WTC11 (cell line): ENCODE measurements at regions not wholly inside any gene's neighbourhood (a gene's known extent, or its start where the extent isn't known, plus 50 kb on each side); places are given as distances from the start of the nearest gene placed in this dataset.

Source experiments
- ATAC-seq: fragments of 200-7000 bp; cut with Tn5 transposase; 2 replicates; pipeline ENCODE4 v1.10.0; 2021; ENCODE audit warnings: mild to moderate bottlenecking, moderate library complexity
- CTCF ChIA-PET: fragments of 300-600 bp; sonication (Branson Sonifier 250); formaldehyde crosslinking; loops from one replicate; lab custom pipeline; 2021; ENCODE audit warnings: antibody characterized with exemption; lab: Charles Lee
- POLR2A ChIA-PET: fragments of 350-600 bp; sonication (Branson Sonifier 250); formaldehyde crosslinking; loops from one replicate; lab custom pipeline; 2021; ENCODE audit warnings: antibody characterized with exemption; lab: Charles Lee
- DNase-seq: peaks from one replicate; pipeline ENCODE4 v3.0.0; 2021; ENCODE audit warnings: low spot score
- H3K27ac Mint-ChIP-seq: 2 replicates; pipeline ENCODE4 v1.8.0; 2021; ENCODE audit warnings: mixed read lengths
- H3K27me3 Mint-ChIP-seq: 2 replicates; pipeline ENCODE4 v1.8.0; 2021; ENCODE audit warnings: low read depth, mild to moderate bottlenecking, moderate library complexity, mixed read lengths
- H3K36me3 Mint-ChIP-seq: 2 replicates; pipeline ENCODE4 v1.8.0; 2021; ENCODE audit warnings: mixed read lengths
- H3K4me1 Mint-ChIP-seq: 2 replicates; pipeline ENCODE4 v1.8.0; 2022; ENCODE audit warnings: mixed read lengths
- H3K4me3 Mint-ChIP-seq: 2 replicates; pipeline ENCODE4 v1.8.0; 2021; ENCODE audit warnings: mild to moderate bottlenecking, moderate library complexity, mixed read lengths
- H3K9me3 Mint-ChIP-seq: 2 replicates; pipeline ENCODE4 v1.8.0; 2021; ENCODE audit warnings: mixed read lengths
- CBFB ChIP-seq: sonication (generic); formaldehyde crosslinking; IDR thresholded peaks from 2 replicates; pipeline ENCODE4 v1.8.1; 2022; ENCODE audit warnings: mild to moderate bottlenecking, low read depth, missing genetic modification reagents
- CREB1 ChIP-seq: sonication (generic); formaldehyde crosslinking; IDR thresholded peaks from 2 replicates; pipeline ENCODE4 v1.8.0; 2023; ENCODE audit warnings: mild to moderate bottlenecking, missing genetic modification reagents
- FOXJ3 ChIP-seq: sonication (generic); formaldehyde crosslinking; IDR thresholded peaks from 2 replicates; pipeline ENCODE4 v1.9.0; 2021; ENCODE audit warnings: missing genetic modification reagents, mild to moderate bottlenecking, borderline replicate concordance
- IRF2 ChIP-seq: sonication (generic); formaldehyde crosslinking; IDR thresholded peaks from 2 replicates; pipeline ENCODE4 v1.8.0; 2022; ENCODE audit warnings: low read depth, missing genetic modification reagents, borderline replicate concordance
- NR1H2 ChIP-seq: sonication (generic); formaldehyde crosslinking; IDR thresholded peaks from 2 replicates; pipeline ENCODE4 v1.9.0; 2021; ENCODE audit warnings: mild to moderate bottlenecking, moderate library complexity, missing genetic modification reagents
- NR2C2 ChIP-seq: sonication (generic); formaldehyde crosslinking; IDR thresholded peaks from 2 replicates; pipeline ENCODE4 v1.8.0; 2022; ENCODE audit warnings: mild to moderate bottlenecking, missing genetic modification reagents
- SMAD4 ChIP-seq: sonication (generic); formaldehyde crosslinking; IDR thresholded peaks from 2 replicates; pipeline ENCODE4 v1.8.0; 2022; ENCODE audit warnings: mild to moderate bottlenecking, missing genetic modification reagents
- TEAD4 ChIP-seq: sonication (generic); formaldehyde crosslinking; IDR thresholded peaks from 2 replicates; pipeline ENCODE4 v1.8.0; 2022; ENCODE audit warnings: mild to moderate bottlenecking, missing genetic modification reagents
- TP53 ChIP-seq: sonication (generic); formaldehyde crosslinking; IDR thresholded peaks from 2 replicates; pipeline ENCODE4 v1.8.1; 2023; ENCODE audit warnings: mild to moderate bottlenecking, missing genetic modification reagents
- ZNF121 ChIP-seq: sonication (generic); formaldehyde crosslinking; IDR thresholded peaks from 2 replicates; pipeline ENCODE4 v1.8.0; 2023; ENCODE audit warnings: missing genetic modification reagents
- TF ChIP-seq, protein P1 (sequence below): sonication (generic); formaldehyde crosslinking; IDR thresholded peaks from 2 replicates; pipeline ENCODE4 v1.8.1; 2023; ENCODE audit warnings: mild to moderate bottlenecking, missing genetic modification reagents
- TF ChIP-seq, protein P2 (sequence below): sonication (generic); formaldehyde crosslinking; IDR thresholded peaks from 2 replicates; pipeline ENCODE4 v1.8.0; 2023; ENCODE audit warnings: missing genetic modification reagents, mild to moderate bottlenecking, borderline replicate concordance
- TF ChIP-seq, protein P3 (sequence below): sonication (generic); formaldehyde crosslinking; IDR thresholded peaks from 2 replicates; pipeline ENCODE4 v1.8.1; 2023; ENCODE audit warnings: mild to moderate bottlenecking, moderate library complexity, missing genetic modification reagents

DNA sequence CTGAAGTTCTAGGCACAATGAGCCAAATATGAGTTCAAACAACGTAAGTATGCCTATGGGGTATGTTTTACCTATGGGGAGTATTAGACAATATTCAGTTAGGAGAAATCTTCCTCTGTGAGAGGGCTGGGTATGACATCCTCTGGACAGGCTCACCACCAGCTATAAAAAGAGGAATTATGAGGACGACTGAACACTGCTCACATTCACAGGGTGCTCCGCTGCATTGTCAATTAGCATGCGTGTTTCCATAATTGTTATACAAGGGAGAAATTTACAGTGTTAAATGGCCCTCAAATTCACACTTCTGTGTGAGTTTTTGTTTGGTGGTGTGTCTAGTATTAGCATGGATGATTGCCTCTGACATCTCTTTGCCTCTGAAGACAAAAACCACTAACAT, 700.4 kb downstream of the BCL11A start:
- peaks cover 10% of the 10 kb centered on the region for H3K9me3 Mint-ChIP-seq
- POLR2A ChIA-PET = no interaction called here
- no peaks in the 10 kb centered on the region for H3K36me3 Mint-ChIP-seq
- no peak overlapping the region for H3K27ac Mint-ChIP-seq
- peaks cover 4% of the 10 kb centered on the region; the same call in 1 of the 2 replicates for H3K4me1 Mint-ChIP-seq
- DNase-seq = no peak
- no peaks in the 10 kb centered on the region for H3K27me3 Mint-ChIP-seq
- no peak overlapping the region for H3K4me3 Mint-ChIP-seq
- CTCF ChIA-PET = no interaction called here
- ATAC-seq = no peak
- TF ChIP-seq CREB1 (CRISPR knock-in tag) = no peak
- no peak for TF ChIP-seq FOXJ3 (CRISPR knock-in tag)

DNA sequence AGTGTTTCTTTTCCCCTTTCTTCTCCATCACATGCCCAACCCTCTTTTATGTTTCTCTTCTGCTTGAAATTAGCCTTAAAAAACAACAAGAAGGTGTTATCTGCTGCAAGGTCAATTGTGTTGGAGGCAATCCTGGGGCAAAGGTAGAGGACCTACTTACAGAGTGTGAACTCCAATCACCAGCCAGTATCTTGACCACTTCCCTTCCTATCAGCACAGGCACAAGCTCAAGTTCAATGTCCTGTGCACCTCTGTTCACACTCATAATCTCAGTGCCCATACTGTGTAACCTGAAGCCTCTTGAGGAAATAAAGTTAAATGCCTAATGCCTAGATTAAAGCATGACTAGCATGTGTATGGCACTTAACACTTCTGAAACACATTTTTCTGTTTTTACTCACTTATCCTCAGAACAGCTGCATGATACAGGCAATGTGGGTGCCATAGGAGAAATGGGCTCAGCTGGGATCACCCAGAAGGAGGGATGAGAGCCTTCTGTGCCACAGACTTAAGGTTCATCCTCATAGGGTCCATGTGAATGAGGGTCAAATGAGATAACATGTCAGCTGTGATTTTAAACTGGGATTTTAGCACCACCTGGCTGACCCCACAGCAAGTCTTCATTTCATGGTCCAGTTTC, 701.5 kb downstream of the BCL11A start:
- CTCF ChIA-PET = no interaction called here
- no peaks in the 10 kb centered on the region for H3K36me3 Mint-ChIP-seq
- H3K4me1 Mint-ChIP-seq = peaks cover 4% of the 10 kb centered on the region; the same call in 1 of the 2 replicates
- TF ChIP-seq, protein P1, sequence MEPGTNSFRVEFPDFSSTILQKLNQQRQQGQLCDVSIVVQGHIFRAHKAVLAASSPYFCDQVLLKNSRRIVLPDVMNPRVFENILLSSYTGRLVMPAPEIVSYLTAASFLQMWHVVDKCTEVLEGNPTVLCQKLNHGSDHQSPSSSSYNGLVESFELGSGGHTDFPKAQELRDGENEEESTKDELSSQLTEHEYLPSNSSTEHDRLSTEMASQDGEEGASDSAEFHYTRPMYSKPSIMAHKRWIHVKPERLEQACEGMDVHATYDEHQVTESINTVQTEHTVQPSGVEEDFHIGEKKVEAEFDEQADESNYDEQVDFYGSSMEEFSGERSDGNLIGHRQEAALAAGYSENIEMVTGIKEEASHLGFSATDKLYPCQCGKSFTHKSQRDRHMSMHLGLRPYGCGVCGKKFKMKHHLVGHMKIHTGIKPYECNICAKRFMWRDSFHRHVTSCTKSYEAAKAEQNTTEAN (CRISPR knock-in tag) = no peak
- no peak for TF ChIP-seq NR1H2 (CRISPR knock-in tag)
- TF ChIP-seq, protein P2, sequence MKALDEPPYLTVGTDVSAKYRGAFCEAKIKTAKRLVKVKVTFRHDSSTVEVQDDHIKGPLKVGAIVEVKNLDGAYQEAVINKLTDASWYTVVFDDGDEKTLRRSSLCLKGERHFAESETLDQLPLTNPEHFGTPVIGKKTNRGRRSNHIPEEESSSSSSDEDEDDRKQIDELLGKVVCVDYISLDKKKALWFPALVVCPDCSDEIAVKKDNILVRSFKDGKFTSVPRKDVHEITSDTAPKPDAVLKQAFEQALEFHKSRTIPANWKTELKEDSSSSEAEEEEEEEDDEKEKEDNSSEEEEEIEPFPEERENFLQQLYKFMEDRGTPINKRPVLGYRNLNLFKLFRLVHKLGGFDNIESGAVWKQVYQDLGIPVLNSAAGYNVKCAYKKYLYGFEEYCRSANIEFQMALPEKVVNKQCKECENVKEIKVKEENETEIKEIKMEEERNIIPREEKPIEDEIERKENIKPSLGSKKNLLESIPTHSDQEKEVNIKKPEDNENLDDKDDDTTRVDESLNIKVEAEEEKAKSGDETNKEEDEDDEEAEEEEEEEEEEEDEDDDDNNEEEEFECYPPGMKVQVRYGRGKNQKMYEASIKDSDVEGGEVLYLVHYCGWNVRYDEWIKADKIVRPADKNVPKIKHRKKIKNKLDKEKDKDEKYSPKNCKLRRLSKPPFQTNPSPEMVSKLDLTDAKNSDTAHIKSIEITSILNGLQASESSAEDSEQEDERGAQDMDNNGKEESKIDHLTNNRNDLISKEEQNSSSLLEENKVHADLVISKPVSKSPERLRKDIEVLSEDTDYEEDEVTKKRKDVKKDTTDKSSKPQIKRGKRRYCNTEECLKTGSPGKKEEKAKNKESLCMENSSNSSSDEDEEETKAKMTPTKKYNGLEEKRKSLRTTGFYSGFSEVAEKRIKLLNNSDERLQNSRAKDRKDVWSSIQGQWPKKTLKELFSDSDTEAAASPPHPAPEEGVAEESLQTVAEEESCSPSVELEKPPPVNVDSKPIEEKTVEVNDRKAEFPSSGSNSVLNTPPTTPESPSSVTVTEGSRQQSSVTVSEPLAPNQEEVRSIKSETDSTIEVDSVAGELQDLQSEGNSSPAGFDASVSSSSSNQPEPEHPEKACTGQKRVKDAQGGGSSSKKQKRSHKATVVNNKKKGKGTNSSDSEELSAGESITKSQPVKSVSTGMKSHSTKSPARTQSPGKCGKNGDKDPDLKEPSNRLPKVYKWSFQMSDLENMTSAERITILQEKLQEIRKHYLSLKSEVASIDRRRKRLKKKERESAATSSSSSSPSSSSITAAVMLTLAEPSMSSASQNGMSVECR = no peak
- TF ChIP-seq FOXJ3 (CRISPR knock-in tag) = no peak
- no peak for TF ChIP-seq NR2C2 (CRISPR knock-in tag)
- no peak for TF ChIP-seq SMAD4 (CRISPR knock-in tag)
- no peak for TF ChIP-seq ZNF121 (CRISPR knock-in tag)
- TF ChIP-seq TP53 = no peak
- no peak for TF ChIP-seq CBFB (CRISPR knock-in tag)
- TF ChIP-seq TEAD4 = no peak
- TF ChIP-seq, protein P3, sequence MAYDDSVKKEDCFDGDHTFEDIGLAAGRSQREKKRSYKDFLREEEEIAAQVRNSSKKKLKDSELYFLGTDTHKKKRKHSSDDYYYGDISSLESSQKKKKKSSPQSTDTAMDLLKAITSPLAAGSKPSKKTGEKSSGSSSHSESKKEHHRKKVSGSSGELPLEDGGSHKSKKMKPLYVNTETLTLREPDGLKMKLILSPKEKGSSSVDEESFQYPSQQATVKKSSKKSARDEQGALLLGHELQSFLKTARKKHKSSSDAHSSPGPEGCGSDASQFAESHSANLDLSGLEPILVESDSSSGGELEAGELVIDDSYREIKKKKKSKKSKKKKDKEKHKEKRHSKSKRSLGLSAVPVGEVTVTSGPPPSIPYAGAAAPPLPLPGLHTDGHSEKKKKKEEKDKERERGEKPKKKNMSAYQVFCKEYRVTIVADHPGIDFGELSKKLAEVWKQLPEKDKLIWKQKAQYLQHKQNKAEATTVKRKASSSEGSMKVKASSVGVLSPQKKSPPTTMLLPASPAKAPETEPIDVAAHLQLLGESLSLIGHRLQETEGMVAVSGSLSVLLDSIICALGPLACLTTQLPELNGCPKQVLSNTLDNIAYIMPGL (CRISPR knock-in tag) = no peak
- TF ChIP-seq, all 79 proteins: peak for 0
- ATAC-seq (no peak), DNase-seq (no peak)
- POLR2A ChIA-PET = no interaction called here
- no peak overlapping the region for H3K4me3 Mint-ChIP-seq
- peaks cover 6% of the 10 kb centered on the region for H3K9me3 Mint-ChIP-seq
- no peak overlapping the region for H3K27ac Mint-ChIP-seq
- no peaks in the 10 kb centered on the region for H3K27me3 Mint-ChIP-seq

DNA sequence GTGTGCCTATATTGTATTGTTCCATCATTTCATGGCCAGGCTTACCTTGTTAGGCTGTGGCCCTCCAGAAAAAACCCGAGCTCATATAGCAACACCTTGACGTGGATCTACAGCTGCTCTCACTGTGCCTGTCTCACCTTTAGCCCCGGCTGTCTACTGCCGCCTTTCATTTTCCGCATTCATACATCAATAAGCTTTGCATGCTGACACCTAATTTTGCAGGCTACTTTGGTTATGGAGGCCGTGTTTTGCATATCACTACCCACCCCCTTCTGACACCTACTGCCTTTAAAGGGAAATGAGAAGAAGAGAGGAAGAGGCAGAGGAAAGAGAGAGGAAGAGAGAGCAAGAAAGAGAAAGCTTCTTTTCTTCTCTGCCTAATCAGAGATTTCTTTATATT, 702.9 kb downstream of the BCL11A start:
- POLR2A ChIA-PET = no interaction called here
- no peaks in the 10 kb centered on the region for H3K27me3 Mint-ChIP-seq
- no peak for DNase-seq
- H3K27ac Mint-ChIP-seq = no peak overlapping the region
- H3K36me3 Mint-ChIP-seq = no peaks in the 10 kb centered on the region
- H3K4me3 Mint-ChIP-seq = no peak overlapping the region
- H3K9me3 Mint-ChIP-seq = peaks cover 6% of the 10 kb centered on the region
- no peak for TF ChIP-seq IRF2 (CRISPR knock-in tag)
- peaks cover 4% of the 10 kb centered on the region; the same call in 1 of the 2 replicates for H3K4me1 Mint-ChIP-seq
- CTCF ChIA-PET = no interaction called here
- no peak for ATAC-seq
